ENCODE measurements at regions not wholly inside any gene's neighbourhood (a gene's known extent, or its start where the extent isn't known, plus 50 kb on each side); places are given as distances from the start of the nearest gene placed in this dataset.
"Not testable (repeated sequence)": the region's sequence is repeated elsewhere in the genome, so short reads cannot be mapped to it uniquely, and the experiment has no call there.

DNA sequence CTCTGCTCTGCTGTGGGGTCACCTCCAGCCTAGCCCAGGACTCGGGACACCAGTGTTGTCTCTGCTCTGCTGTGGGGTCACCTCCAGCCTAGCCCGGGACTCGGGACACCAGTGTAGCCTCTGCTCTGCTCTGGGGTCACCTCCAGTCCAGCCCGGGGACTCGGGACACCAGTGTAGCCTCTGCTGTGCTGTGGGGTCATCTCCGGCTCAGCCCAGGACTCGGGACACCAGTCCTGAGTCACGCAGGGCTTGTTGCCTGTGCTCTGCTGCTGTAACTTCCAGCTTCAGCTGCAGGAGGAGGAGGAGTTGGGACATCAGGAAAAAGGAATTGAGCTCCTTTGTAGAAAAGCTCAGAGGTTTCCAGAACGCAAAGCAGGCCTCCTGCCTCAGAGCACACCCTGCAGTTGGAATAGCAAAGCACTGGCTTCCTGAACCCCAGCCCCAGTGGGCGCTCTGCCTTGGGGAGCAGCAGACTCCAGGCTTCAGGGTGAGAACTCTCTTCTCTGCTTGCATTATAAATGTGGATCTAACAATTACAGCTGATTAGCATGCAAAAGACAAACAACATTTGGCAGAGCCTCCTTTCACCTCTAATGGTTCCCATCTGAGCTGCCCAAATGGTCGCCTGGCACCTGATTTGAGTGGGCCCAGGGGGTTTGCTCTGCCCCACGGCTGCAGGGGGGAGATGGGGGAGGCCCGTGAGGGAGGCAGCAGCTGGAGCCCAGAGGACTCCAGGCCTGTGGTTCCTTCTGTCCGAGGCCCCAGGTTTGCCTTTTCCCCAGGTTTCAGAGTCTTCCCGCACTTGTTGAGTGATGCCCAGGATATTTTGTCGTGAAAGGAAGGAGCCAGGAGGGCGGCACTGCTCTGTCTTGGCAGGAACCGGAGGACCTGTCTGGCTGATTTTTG, 323.7 kb downstream of the ADGRD1 start:
- DNase-seq, result not testable (repeated sequence)

DNA sequence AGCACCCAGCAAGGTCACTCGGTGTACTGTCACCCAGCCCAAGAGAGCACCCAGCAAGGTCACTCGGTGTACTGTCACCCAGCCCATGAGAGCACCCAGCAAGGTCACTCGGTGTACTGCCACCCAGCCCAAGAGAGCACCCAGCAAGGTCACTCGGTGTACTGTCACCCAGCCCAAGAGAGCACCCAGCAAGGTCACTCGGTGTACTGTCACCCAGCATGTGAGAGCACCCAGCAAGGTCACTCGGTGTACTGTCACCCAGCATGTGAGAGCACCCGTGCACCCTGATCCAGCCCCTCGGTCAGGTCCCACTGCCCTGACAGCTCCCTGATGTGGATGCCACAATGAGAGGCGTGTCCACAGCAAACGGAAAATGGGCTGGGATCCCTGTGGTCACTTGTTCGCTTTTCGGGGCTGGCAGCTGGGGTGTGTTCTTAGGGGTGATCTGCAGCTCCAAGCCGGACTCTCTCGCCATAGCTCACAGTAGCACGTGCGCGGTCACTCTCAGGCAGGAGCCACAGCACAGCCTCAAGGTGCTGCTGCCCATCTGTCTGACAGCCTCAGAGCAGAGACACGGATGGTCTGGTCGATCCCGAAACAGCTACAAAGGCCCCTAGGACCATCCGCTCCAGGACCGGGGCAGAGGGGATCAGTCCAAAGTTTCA, 324.9 kb downstream of the ADGRD1 start:
- not testable (repeated sequence) for DNase-seq

DNA sequence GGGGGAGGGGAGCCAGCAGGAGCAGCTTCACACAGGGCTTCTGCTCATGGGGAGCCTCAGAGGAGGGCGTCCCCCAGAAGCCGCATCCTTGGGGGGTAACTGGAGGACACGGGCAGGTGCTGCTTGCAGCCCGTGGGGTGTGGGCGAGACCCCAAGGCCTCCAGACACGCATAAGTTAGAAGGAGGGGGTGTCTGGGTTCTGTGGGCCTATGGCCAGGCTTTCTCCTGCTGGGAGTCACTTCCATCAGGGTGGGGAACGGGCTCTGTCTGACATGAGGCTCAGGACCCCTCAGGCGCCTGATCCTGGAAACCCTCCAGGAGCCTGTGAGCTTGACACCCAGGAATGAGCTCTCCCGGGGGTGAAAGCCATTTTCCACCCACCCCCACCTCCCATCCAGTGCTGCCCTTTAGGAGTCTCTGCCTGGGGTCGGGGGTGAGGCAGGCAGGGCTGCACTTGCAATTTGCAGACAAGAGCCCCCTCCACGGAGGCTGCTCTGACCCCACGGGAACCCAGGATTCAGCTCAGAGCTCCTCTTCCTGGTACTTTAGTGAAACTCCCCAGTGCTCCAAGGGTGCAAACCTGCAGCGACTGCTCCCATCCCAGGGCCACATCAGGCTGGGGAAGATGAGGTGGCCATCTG, 325.7 kb downstream of the ADGRD1 start:
- DNase-seq, result no peak

DNA sequence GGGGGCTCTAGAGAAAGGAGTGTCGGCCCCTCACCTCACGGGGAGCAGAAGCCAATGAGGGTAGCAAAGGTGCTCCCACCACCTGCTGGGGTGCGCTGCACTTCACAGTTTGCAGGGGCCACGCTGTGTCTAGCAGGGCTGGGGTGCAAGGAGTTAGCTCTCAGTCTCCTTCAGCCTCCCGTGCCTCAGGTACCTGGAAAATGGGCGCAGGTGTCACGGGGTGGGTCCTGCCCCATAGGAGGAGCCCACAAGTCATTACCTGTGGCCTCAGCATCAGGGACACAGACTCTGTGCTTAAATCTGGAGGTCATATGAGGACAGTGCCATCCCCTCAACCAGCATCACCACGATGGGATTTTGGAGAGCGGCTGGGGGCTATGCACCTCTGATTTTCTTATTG, 326.7 kb downstream of the ADGRD1 start:
- no peak for DNase-seq

DNA sequence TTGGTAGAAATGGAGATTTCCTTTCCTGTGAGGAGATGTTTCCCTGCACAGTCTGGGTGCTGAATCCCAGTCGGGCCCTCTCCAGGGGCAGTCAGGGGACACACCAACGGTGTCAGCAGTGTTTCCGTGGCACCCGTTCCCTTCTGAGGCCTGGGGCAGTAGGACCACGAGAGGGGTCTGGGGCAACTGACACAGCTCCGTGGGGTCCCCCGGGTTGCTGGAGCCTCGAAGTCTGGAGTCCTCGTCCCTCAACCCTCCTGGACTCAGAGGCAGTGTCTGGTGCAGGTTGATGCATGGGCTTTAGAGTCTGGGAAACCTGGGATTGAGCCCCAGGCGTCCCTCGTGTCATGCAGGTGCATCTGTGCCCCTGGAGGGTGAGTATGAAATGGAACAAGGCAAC, 327.3 kb downstream of the ADGRD1 start:
- no peak for DNase-seq

DNA sequence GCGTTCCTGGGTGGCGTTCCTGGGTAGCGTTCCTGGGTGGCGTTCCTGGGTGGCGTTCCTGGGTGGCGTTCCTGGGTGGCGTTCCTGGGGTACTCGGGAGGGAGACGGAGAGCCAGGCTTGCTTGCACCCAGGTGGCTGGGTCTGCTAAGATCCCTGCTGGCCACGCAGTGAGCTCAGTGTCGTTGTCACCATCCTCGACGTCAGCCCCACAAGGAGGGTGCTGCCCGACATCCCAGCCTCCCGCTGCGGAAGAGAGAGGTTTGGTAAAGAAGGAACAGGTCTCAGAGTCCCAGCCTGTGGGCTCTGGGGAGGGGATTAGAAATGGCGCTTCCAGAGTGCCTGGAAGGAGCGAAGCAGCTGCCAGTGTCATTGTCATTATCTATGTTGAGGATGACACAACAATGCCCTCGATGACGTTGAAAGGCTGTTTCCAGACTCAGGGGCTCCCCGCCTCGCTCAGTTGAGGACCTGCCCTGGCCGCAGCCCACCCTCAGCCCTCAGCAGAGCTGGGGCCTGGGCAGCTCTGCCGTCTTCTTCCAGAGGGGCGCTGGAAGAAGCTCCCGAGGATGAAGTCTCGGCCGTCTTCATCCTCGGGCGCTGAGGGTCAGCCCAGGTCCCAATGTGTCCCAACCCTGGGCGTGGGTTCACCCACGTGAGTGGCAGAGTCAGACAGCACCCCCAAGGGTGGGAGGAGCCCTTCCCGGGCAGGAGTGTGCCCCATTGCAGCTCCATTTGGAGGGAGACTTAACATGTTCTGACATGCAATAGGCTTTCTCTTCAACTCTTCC, 328.8 kb downstream of the ADGRD1 start:
- no peak for DNase-seq

DNA sequence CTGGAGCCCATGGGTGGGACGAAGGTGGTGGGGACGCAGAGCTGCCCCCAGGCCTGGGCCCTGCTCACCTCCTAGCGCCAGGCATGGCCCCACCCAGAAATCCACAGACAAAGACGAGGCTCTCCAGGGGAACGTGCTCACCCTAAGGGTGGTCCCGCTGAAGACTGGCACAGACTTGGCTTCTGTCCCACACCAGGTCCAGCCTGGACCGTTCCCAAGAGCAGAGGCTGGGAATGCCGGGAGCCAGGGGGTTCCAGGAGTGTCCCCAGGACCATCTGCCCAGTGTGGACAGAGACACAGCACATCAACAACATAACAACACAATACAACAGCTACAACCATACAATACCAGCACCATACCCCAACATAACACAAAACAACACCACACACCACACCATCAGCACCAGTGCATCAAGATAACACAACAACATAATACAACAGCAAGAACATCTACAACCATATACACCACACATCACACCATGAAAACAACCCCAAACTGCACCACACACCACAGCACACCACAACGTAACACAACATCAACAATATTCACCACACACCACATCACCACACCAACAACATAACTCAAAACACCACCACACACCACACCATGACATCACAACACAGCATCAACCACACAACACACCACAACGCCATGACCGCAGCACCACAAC, 329.6 kb downstream of the ADGRD1 start:
- no peak for DNase-seq

DNA sequence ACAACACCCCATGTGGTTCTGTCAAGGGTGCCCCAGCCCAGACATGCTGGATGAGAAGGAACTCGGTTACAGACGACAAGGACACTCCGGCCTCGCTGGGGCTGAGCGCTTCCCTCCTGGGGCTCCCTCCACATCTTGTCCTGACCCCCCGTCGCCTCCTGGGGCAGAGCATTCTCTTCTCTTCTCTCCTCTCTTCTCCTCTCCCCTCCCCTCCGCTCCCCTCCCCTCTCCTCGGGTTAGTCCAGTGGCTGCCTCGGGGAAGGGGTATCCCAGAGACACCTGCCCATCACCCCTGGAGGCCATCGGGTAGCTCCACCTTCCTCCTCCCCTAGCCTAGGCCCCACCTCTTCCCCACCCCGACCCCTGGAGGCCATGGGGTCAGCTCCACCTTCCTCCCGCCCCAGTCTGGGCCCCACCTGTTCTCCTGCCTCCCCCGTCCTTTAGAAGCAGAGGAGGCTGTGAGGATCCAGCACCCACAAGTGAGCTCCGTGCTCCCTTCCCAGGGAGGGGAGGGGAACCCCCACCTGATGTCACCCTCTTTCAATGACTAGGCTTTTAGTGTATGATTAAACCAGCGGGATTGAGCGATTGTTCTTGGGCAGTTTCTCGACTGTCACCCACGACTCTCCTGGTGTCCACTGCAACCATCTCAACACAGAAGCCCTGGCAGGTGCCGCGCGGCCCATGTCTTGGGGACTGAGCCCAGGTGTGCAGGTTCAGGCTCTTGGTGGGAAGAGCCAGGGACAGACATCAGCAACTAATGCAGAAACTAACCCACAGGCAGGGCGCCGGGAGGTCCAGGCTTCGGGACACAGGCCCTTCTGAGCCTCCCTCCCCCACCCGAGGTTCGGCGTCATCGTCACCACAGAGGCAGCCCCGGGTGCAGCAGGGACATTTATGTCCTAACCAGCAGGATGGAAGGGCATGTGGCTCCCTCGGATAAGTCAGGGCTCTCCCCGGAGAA, 330.4 kb downstream of the ADGRD1 start:
- DNase-seq, result not testable (repeated sequence)

DNA sequence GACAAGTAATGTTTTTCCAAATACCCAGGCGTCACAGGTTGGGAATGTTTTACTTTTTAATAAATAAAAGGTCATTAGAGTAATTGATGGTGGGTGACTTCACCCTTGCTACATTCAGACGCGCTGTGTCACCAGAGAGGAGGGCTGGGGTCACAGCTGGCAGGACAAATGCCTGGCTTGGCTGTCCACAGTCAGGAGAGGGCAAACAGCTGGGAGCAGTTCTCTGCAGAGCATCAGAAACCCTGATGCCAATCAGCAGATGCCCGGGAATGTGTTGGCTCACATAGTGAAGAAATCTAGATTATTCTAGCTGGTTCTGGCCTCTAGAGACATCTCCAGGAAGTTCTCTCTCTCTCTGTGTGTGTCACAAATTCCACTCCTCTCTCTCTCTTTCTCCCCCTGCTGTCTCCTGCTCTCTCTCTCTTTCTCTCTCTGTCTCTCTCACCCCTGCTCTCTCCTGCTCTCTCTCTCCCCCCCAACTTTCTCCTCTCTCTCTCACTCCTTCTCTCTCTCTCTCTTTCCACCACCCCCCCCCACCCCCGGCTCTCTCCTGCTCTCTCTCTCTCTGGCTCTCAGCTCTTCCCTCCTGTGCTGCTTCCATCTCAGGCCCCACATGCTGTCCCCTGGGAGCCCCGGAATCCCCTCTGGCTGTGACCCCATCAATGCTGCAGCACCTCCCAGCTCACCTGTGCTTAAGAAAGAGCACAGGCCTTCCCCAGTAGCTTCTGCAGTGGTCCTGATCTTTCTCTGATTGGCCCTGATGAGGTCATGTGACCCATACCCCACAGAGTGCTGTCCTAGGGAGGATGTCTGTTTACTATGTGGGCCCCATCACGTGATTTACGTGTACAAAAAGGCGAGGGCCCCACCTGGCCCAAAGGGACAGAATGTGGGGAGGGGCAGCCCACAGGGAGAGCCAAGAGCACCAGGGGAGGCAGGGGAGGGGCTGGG, 331.5 kb downstream of the ADGRD1 start:
- DNase-seq, result not testable (repeated sequence)

DNA sequence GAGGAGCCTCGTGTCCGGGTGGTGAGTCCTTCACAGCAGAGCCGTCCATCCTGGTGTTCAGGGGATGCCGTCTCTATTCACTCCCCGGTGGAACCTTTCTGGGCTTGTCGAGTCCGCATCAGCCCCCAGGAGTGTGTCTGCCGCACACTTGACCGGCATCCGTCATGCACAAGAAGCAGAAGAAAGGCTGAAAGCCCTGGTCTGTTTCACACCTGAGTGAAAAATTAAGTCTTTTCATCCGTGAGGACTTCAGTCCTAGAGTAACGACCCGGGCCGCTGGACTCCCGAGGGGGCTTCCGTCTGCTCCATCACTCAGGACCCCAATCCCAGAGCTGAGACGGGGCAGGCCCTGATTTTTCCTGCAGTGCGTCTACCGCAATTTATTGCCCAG, 332.2 kb downstream of the ADGRD1 start:
- not testable (repeated sequence) for DNase-seq

DNA sequence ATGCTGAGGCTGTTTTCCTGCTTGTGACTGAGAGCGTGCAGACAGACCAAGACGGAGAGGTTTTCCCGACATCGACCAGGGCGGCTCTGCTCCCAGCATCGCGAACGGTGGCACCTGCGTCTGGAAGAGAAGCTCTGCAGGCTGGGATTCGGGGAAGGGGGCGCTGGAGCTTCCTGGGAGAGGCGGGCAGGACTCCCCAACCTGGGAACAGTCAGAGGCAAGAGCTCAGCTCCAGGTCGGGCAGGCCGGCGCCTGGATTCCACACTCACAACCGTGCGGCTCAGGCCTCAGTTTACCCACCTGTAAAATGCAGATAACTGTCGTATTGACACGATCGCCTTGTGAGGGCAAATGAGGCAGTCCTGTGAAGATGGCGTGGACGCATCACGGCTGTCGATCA, 332.6 kb downstream of the ADGRD1 start:
- not testable (repeated sequence) for DNase-seq

DNA sequence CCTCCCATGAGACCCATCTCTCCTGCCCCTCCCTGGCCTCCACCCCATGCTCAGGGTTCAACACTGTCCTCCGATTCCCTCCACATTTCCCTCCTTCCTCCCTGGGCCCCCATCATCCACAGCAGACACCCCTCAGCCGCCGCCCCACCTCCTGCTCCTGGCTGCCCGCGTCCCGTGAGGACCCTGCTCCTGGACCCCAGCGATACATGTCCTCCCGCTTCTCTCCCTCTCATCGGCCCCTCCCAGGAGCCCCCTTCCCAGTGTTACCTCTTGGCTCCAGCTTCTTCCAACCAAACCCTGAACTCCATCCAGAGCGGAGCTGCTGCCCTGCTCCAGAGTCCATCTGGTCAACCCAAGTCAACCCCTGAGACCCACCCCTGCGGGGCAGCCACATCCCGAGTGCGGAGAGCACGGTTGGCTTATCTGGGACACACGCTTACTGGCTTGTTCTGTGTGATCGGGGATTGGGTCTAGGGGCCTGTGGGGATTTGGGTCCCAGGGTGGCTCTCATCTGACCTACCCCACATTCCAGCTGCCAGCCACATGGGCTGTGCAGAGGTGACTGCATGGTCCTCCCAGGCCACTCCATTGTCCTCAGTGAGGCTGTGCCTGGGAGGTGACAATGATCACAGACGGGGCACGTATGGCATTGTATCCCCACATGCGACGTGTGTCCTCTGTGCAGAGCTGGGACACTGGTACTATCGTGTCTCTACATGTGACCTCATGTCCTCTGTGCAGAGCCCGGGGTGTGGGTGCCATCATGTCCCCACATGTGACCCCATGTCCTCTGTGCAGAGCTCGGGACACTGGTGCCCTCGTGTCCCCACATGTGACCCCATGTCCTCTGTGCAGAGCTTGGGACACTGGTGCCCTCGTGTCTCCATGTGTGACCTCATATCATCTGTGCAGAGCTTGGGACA, 333.6 kb downstream of the ADGRD1 start:
- no peak for DNase-seq

DNA sequence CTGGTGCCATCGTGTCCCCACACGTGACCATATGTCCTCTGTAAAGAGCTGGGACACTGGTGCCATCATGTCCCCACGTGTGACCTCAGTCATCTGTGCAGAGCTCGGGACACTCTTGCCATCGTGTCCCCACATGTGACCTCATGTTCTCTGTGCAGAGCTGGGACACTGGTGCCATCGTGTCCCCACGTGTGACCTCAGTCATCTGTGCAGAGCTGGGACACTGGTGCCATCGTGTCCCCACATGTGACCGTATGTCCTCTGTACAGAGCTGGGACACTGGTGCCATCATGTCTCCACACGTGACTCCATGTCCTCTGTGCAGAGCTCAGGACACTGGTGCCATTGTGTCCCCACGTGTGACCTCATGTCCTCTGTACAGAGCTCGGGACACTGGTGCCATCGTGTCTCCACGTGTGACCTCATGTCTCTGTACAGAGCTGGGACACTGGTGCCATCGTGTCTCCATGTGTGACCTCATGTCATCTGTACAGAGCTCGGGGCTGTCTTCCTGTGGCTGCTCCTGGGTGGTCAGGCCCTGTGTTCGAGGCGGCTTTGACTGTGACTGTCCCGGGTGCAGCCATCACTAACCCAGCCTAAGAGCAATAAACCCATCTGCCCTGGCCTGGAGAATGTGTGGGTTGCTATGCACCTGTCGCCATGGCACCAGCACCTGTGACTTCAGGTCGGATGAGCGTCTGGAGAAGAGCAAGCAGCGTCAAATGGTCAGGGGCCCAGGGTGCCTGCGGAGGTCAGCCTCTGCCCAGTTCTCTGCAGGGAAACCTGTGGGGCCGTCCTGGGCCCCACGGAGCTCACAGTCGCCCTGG, 334.4 kb downstream of the ADGRD1 start:
- DNase-seq, result no peak

DNA sequence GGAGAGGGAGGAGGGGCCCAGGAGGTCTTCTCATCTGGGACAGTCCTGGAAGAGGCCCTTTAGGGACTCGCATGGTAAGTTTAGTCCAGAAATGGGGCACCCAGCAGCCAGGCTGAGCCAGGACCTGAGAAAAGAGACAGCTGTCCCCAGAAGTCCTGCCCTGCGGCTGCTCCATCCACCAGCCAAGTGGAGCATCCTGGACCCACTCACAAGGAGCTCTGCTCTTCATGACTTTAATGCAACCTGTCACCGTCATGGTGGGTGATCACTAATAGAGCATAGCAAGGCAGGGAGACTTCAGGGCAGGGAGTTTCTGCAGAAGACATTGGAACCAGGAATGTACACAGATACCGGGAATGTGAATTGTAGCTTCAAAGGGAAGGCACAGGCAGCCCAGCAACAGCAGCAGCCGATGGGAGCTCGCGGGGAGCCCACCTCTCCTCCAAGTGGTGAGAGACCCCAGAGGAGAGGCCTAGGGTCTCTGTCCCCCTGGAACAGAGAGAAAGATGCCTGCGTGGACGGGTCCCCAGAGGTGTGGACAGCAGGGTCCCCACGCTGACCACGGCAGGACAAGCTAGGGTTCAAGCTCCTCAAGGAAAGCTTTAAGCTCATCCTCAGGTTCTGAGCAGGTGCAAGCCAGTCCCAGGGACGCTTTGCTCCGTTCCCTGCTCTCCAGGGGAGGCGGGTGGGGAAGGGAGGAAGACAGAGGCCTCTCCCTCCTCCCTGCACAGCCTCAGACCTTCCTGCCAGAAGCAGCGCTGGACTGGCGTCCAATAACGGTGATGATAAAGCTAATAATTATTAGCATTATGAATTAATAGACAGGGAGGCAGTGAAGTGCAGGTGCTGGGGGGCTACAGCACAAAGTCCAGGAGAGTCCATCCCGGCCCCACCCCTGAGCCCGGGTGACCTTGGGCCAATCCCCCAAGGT, 335.3 kb downstream of the ADGRD1 start:
- DNase-seq, result not testable (repeated sequence)

DNA sequence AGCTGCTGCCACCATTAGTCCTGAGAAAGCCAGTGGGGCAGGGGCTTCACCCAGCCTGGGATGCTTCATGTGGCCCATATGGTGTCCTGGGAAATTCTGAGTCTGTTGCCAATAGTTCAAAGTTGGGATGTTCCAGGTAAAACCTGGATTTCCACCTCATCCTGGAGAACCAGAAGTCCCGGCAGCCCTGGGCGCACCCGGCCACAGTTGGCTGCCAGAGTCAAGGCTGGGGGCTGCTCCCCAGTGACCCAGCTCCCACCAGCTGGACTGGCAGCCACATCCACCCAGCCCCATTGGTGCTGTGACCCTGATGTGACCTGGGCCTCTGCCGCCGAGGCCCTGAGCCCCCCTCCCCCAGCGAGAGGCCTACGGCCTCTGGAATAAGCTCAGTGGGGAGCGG, 336.1 kb downstream of the ADGRD1 start:
- DNase-seq, result peak; percentile 1

DNA sequence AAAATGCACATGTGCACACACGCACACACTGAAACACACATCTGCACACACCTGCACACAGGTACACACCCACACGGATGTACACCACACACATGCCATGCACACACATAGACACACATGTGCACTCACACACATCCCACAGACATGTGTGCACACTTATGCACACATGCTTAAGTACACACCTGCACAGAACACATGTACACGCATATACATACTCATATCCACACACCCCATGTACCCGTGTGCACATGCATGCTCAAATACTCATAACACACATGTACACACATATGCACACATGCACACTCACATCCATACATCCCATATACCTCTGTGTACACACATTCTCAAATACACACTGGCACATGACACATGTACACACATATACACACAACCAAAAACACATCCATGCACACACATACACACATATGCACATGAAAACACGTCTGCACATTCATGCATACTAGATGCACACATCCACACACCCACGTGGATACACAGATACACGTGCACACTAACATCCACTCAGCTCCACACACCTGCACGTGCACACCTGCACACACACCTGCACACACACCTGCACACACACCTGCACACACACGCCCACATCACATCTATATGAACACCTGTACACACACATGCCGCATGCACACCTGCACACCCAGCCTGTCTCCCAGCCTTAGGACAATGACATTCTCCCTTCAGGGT, 336.7 kb downstream of the ADGRD1 start:
- peak; percentile 5 for DNase-seq

All from stimulated activated CD8-positive, alpha-beta memory T cell treated with anti-CD3 and anti-CD28 coated beads, Interleukin-4, amount 100 ng/mL, for 48 hours (primary cell).